ENCODE measurements at regions not wholly inside any gene's neighbourhood (a gene's known extent, or its start where the extent isn't known, plus 50 kb on each side); places are given as distances from the start of the nearest gene placed in this dataset.

DNA sequence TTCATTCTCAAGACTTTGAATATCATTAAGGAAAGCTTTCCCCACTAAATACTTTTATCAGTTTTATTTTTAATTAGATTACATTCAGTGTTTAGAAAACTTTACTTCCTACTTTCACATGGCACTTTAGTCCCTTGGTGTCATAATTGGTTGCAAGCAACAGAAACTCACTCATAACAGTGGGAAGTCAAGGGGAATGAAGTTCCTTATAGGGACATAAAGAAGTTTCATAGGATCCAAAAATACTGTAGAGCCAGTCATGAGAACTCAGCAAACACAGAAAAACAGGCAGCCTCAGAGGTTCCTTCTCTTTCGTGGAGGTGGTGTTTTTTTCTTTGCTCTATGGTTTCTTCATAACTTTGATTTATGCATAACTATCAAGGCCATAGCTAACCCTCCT is 809.0 kb downstream of the BCL11A start:
- no peak overlapping the region for H3K27ac ChIP-seq
- H3K4me2 ChIP-seq (ENCODE audit: unreplicated experiment) = no peak overlapping the region
- no peaks in the 10 kb centered on the region for H3K79me2 ChIP-seq (ENCODE audit: insufficient read depth)
- no peak overlapping the region for H3K4me3 ChIP-seq
- no peak for DNase-seq
- no peaks in the 10 kb centered on the region for H3K36me3 ChIP-seq (ENCODE audit: low read depth)
- in situ Hi-C loops (cut with MboI) = no loop called here
- no peaks in the 10 kb centered on the region for H3F3A ChIP-seq (ENCODE audit: insufficient read depth)
- H3K4me1 ChIP-seq (ENCODE audit: insufficient read depth) = no peaks in the 10 kb centered on the region
- H4K20me1 ChIP-seq (ENCODE audit: insufficient read depth) = no peaks in the 10 kb centered on the region
- H2AFZ ChIP-seq = no peak overlapping the region
- no peak overlapping the region for H3K9ac ChIP-seq
- H3K27me3 ChIP-seq (replicated peaks; ENCODE audit: insufficient read depth) = no peaks in the 10 kb centered on the region
- WGBS, 2 experiments (ENCODE audit: low coverage in 1 of 2, low lambda C conversion rate in 2 of 2, missing lambda C conversion rate in 2 of 2) = 0 to 18% methylated on average over 1 of the region's 1 CpG
- H3K9me3 ChIP-seq (ENCODE audit: low read depth) = no peaks in the 10 kb centered on the region
- TF ChIP-seq EZH2 (IDR thresholded peaks at IDR 0.05; ENCODE audit: insufficient read depth, poor library complexity, severe bottlenecking) = no peak
- TF ChIP-seq EZH2phosphoT487 (IDR thresholded peaks at IDR 0.05; ENCODE audit: insufficient read depth, low read depth) = no peak
- no peaks in the 10 kb centered on the region for H3K9me2 ChIP-seq (ENCODE audit: insufficient read depth)

GRCh38 chr2:59741840-59742239 is 811.6 kb downstream of the BCL11A start:
- H3K9me2 ChIP-seq (ENCODE audit: insufficient read depth) = no peaks in the 10 kb centered on the region
- in situ Hi-C loops (cut with MboI) = no loop called here
- no peaks in the 10 kb centered on the region for H3K79me2 ChIP-seq (ENCODE audit: insufficient read depth)
- TF ChIP-seq EZH2 (IDR thresholded peaks at IDR 0.05; ENCODE audit: insufficient read depth, poor library complexity, severe bottlenecking) = no peak
- TF ChIP-seq EZH2phosphoT487 (IDR thresholded peaks at IDR 0.05; ENCODE audit: insufficient read depth, low read depth) = no peak
- no peaks in the 10 kb centered on the region for H4K20me1 ChIP-seq (ENCODE audit: insufficient read depth)
- DNase-seq = no peak
- H3K9me3 ChIP-seq (ENCODE audit: low read depth) = no peaks in the 10 kb centered on the region
- H3K27me3 ChIP-seq (replicated peaks; ENCODE audit: insufficient read depth) = no peaks in the 10 kb centered on the region
- no peaks in the 10 kb centered on the region for H3K4me1 ChIP-seq (ENCODE audit: insufficient read depth)
- no peaks in the 10 kb centered on the region for H3F3A ChIP-seq (ENCODE audit: insufficient read depth)
- no peak overlapping the region for H3K4me3 ChIP-seq
- no peak overlapping the region for H2AFZ ChIP-seq
- H3K9ac ChIP-seq = no peak overlapping the region
- no peak overlapping the region for H3K27ac ChIP-seq
- 13% methylated on average over 3 of the region's 3 CpGs for WGBS, 2 experiments (ENCODE audit: low coverage in 1 of 2, low lambda C conversion rate in 2 of 2, missing lambda C conversion rate in 2 of 2)
- H3K4me2 ChIP-seq (ENCODE audit: unreplicated experiment) = no peak overlapping the region
- H3K36me3 ChIP-seq (ENCODE audit: low read depth) = no peaks in the 10 kb centered on the region

- Histone ChIP-seq H3K9me2 (ENCODE audit: insufficient read depth) (no peaks in the 10 kb centered on the region), H3K9ac (no peak overlapping the region), H3K27me3 (replicated peaks; ENCODE audit: insufficient read depth) (no peaks in the 10 kb centered on the region), H3K79me2 (ENCODE audit: insufficient read depth) (no peaks in the 10 kb centered on the region), H3K9me3 (ENCODE audit: low read depth) (no peaks in the 10 kb centered on the region), H2AFZ (no peak overlapping the region), H3K4me2 (ENCODE audit: unreplicated experiment) (no peak overlapping the region), H3K4me1 (ENCODE audit: insufficient read depth) (no peaks in the 10 kb centered on the region), H4K20me1 (ENCODE audit: insufficient read depth) (no peaks in the 10 kb centered on the region), H3K27ac (no peak overlapping the region), H3K4me3 (no peak overlapping the region), H3K36me3 (ENCODE audit: low read depth) (no peaks in the 10 kb centered on the region), H3F3A (ENCODE audit: insufficient read depth) (no peaks in the 10 kb centered on the region)
- WGBS, 2 experiments (ENCODE audit: low coverage in 1 of 2, low lambda C conversion rate in 2 of 2, missing lambda C conversion rate in 2 of 2) = 16 to 23% methylated on average over 4 of the region's 4 CpGs
- in situ Hi-C loops (cut with MboI) = no loop called here
- DNase-seq = no peak
- TF ChIP-seq EZH2phosphoT487 (IDR thresholded peaks at IDR 0.05; ENCODE audit: insufficient read depth, low read depth) (no peak), EZH2 (IDR thresholded peaks at IDR 0.05; ENCODE audit: insufficient read depth, poor library complexity, severe bottlenecking) (no peak)
Observed at GRCh38 chr2:59739166-59739565, 814.3 kb downstream of the BCL11A start.

GRCh38 chr2:59737299-59737698 is 816.2 kb downstream of the BCL11A start:
- no peaks in the 10 kb centered on the region for H3K9me2 ChIP-seq (ENCODE audit: insufficient read depth)
- no peak overlapping the region for H3K4me3 ChIP-seq
- H3K27me3 ChIP-seq (replicated peaks; ENCODE audit: insufficient read depth) = no peaks in the 10 kb centered on the region
- no peaks in the 10 kb centered on the region for H3K36me3 ChIP-seq (ENCODE audit: low read depth)
- DNase-seq = no peak
- in situ Hi-C loops (cut with MboI) = no loop called here
- no peak overlapping the region for H3K27ac ChIP-seq
- no peak overlapping the region for H2AFZ ChIP-seq
- TF ChIP-seq EZH2 (IDR thresholded peaks at IDR 0.05; ENCODE audit: insufficient read depth, poor library complexity, severe bottlenecking) = no peak
- no peak for TF ChIP-seq EZH2phosphoT487 (IDR thresholded peaks at IDR 0.05; ENCODE audit: insufficient read depth, low read depth)
- H4K20me1 ChIP-seq (ENCODE audit: insufficient read depth) = no peaks in the 10 kb centered on the region
- no peaks in the 10 kb centered on the region for H3F3A ChIP-seq (ENCODE audit: insufficient read depth)
- no peaks in the 10 kb centered on the region for H3K79me2 ChIP-seq (ENCODE audit: insufficient read depth)
- no peaks in the 10 kb centered on the region for H3K9me3 ChIP-seq (ENCODE audit: low read depth)
- H3K4me1 ChIP-seq (ENCODE audit: insufficient read depth) = no peaks in the 10 kb centered on the region
- no peak overlapping the region for H3K4me2 ChIP-seq (ENCODE audit: unreplicated experiment)
- no peak overlapping the region for H3K9ac ChIP-seq

DNA sequence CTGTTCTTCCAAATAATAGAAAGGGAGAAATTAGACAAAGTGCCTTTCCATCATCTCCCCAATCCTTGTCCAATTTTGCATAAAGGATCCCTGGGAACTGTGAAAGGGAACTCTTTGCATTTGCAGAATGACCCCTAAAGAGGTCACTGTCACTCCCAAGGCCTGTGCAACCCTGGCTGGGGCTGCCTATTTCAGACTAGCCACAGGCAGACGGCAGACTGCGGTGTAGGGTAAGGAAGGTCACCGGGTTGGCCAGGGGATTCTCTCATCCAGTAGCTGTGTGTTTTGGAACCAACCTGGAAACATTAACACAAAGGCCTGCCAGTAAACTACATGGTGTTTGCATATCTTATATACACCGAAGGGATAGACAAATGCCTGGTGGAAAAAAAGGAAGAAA is 818.7 kb downstream of the BCL11A start:
- no peak overlapping the region for H3K27ac ChIP-seq
- H3K9me3 ChIP-seq (ENCODE audit: low read depth) = no peaks in the 10 kb centered on the region
- H3K9me2 ChIP-seq (ENCODE audit: insufficient read depth) = no peaks in the 10 kb centered on the region
- TF ChIP-seq EZH2 (IDR thresholded peaks at IDR 0.05; ENCODE audit: insufficient read depth, poor library complexity, severe bottlenecking) (no peak), EZH2phosphoT487 (IDR thresholded peaks at IDR 0.05; ENCODE audit: insufficient read depth, low read depth) (no peak)
- H3K27me3 ChIP-seq (replicated peaks; ENCODE audit: insufficient read depth) = no peaks in the 10 kb centered on the region
- no peak overlapping the region for H2AFZ ChIP-seq
- no peaks in the 10 kb centered on the region for H3F3A ChIP-seq (ENCODE audit: insufficient read depth)
- H3K4me1 ChIP-seq (ENCODE audit: insufficient read depth) = no peaks in the 10 kb centered on the region
- in situ Hi-C loops (cut with MboI) = no loop called here
- H3K79me2 ChIP-seq (ENCODE audit: insufficient read depth) = no peaks in the 10 kb centered on the region
- no peak for DNase-seq
- no peak overlapping the region for H3K9ac ChIP-seq
- H3K4me3 ChIP-seq = no peak overlapping the region
- H4K20me1 ChIP-seq (ENCODE audit: insufficient read depth) = no peaks in the 10 kb centered on the region
- WGBS, 2 experiments (ENCODE audit: low coverage in 1 of 2, low lambda C conversion rate in 2 of 2, missing lambda C conversion rate in 2 of 2) = 8 to 19% methylated on average over 4 of the region's 4 CpGs
- no peaks in the 10 kb centered on the region for H3K36me3 ChIP-seq (ENCODE audit: low read depth)
- H3K4me2 ChIP-seq (ENCODE audit: unreplicated experiment) = no peak overlapping the region

All from GM23248 (cell line).